Vagina (tissue), 2 donors: ENCODE measurements at regions not wholly inside any gene's neighbourhood (a gene's known extent, or its start where the extent isn't known, plus 50 kb on each side); places are given as distances from the start of the nearest gene placed in this dataset.

Experiments
- DNase-seq, 2 donors: peaks; one replicate each; pipeline ENCODE4 v3.0.0-alpha.2; 2017; ENCODE audit errors: extremely low spot score in 2 of 2
- H3K27ac ChIP-seq: fragments of 200-600 bp; sonication (generic); one replicate; pipeline ENCODE4 v1.5.1; 2019
- H3K27me3 ChIP-seq: fragments of 200-600 bp; sonication (generic); one replicate; pipeline ENCODE4 v1.5.1; 2019
- H3K36me3 ChIP-seq, 2 donors: fragments of 200-600 bp; sonication (generic); one replicate each; pipeline ENCODE4 v1.5.1; 2017 to 2019
- H3K4me1 ChIP-seq: fragments of 200-600 bp; sonication (generic); one replicate; pipeline ENCODE4 v1.5.1; 2019
- H3K4me3 ChIP-seq, 2 donors: fragments of 200-600 bp; sonication (generic); 1 replicate in 1 of 2; 2 replicates in 1 of 2; pipeline ENCODE4 v1.5.1; 2016 to 2019
- H3K9me3 ChIP-seq: fragments of 200-600 bp; sonication (generic); one replicate; pipeline ENCODE4 v1.5.1; 2019
- CTCF ChIP-seq, 3 experiments: fragments of 450-650 bp in 2 of 3; fragments of 200-600 bp in 1 of 3; sonication (generic) in 1 of 3; IDR thresholded peaks; one replicate each; pipeline ENCODE4 v1.5.1; 2017 to 2019; ENCODE audit warnings: antibody characterized with exemption in 3 of 3, mild to moderate bottlenecking in 2 of 3, moderate library complexity in 2 of 3
- POLR2A ChIP-seq, 2 donors: fragments of 450-650 bp; IDR thresholded peaks; one replicate each; pipeline ENCODE4 v1.6.1; 2017; ENCODE audit warnings: antibody characterized with exemption in 2 of 2, mild to moderate bottlenecking in 2 of 2, moderate library complexity in 2 of 2
- POLR2AphosphoS5 ChIP-seq, 2 donors: sonication (generic); formaldehyde crosslinking; IDR thresholded peaks; one replicate each; pipeline ENCODE4 v1.9.0; 2017; ENCODE audit warnings: antibody characterized with exemption in 2 of 2, mild to moderate bottlenecking in 2 of 2, low read depth in 1 of 2; ENCODE audit not compliant: insufficient read depth in 1 of 2
- intact Hi-C: fragments of 100-400 bp; cut with DNase I; formaldehyde crosslinking; loops from one replicate; pipeline ENCODE4 v1.15.1; 2023

GRCh38 chr7:125780153-125780552 is 850.5 kb upstream of the POT1 start:
- Histone ChIP-seq H3K4me3 (no peak overlapping the region), H3K4me1 (no peaks in the 10 kb centered on the region), H3K27me3 (no peaks in the 10 kb centered on the region), H3K9me3 (no peaks in the 10 kb centered on the region), H3K36me3 (no peaks in the 10 kb centered on the region), H3K27ac (no peak overlapping the region)
- no peak for DNase-seq
- TF ChIP-seq POLR2A (IDR thresholded peaks at IDR 0.05) (no peak), POLR2AphosphoS5 (IDR thresholded peaks at IDR 0.05; ENCODE audit: insufficient read depth in 1 of 2, low read depth in 1 of 2) (no peak), CTCF (IDR thresholded peaks at IDR 0.05) (no peak)
- intact Hi-C loops: no loop called here

- intact Hi-C loops: no loop called here
- H3K4me1 ChIP-seq: no peaks in the 10 kb centered on the region
- H3K27me3 ChIP-seq: no peaks in the 10 kb centered on the region
- H3K9me3 ChIP-seq: no peaks in the 10 kb centered on the region
- no peak overlapping the region for H3K4me3 ChIP-seq
- no peak overlapping the region for H3K27ac ChIP-seq
- DNase-seq: no peak
- H3K36me3 ChIP-seq: no peaks in the 10 kb centered on the region
- TF ChIP-seq POLR2AphosphoS5 (IDR thresholded peaks at IDR 0.05; ENCODE audit: insufficient read depth in 1 of 2, low read depth in 1 of 2) (no peak), POLR2A (IDR thresholded peaks at IDR 0.05) (no peak), CTCF (IDR thresholded peaks at IDR 0.05) (no peak)
Observed at GRCh38 chr7:125775317-125775716, 845.7 kb upstream of the POT1 start.

- TF ChIP-seq POLR2AphosphoS5 (IDR thresholded peaks at IDR 0.05; ENCODE audit: insufficient read depth in 1 of 2, low read depth in 1 of 2) (no peak), POLR2A (IDR thresholded peaks at IDR 0.05) (no peak), CTCF (IDR thresholded peaks at IDR 0.05) (no peak)
- no peak overlapping the region for H3K4me3 ChIP-seq
- H3K36me3 ChIP-seq: no peaks in the 10 kb centered on the region
- H3K9me3 ChIP-seq: no peaks in the 10 kb centered on the region
- intact Hi-C loops: no loop called here
- DNase-seq: no peak
- no peaks in the 10 kb centered on the region for H3K4me1 ChIP-seq
- no peak overlapping the region for H3K27ac ChIP-seq
- H3K27me3 ChIP-seq: no peaks in the 10 kb centered on the region
Observed at GRCh38 chr7:125773113-125773785, 843.6 kb upstream of the POT1 start.

- TF ChIP-seq POLR2A (IDR thresholded peaks at IDR 0.05): no peak
- TF ChIP-seq CTCF (IDR thresholded peaks at IDR 0.05): no peak
- TF ChIP-seq POLR2AphosphoS5 (IDR thresholded peaks at IDR 0.05; ENCODE audit: insufficient read depth in 1 of 2, low read depth in 1 of 2): no peak
- Histone ChIP-seq H3K4me3 (no peak overlapping the region), H3K36me3 (no peaks in the 10 kb centered on the region), H3K9me3 (no peaks in the 10 kb centered on the region), H3K27me3 (no peaks in the 10 kb centered on the region), H3K27ac (no peak overlapping the region), H3K4me1 (no peaks in the 10 kb centered on the region)
- DNase-seq: no peak
- intact Hi-C loops: no loop called here
Observed at GRCh38 chr7:125747966-125748365, 818.3 kb upstream of the POT1 start.

GRCh38 chr7:125746510-125746909 is 816.9 kb upstream of the POT1 start:
- TF ChIP-seq CTCF (IDR thresholded peaks at IDR 0.05): no peak
- no peak for TF ChIP-seq POLR2AphosphoS5 (IDR thresholded peaks at IDR 0.05; ENCODE audit: insufficient read depth in 1 of 2, low read depth in 1 of 2)
- TF ChIP-seq POLR2A (IDR thresholded peaks at IDR 0.05): no peak
- H3K9me3 ChIP-seq: no peaks in the 10 kb centered on the region
- H3K4me3 ChIP-seq: no peak overlapping the region
- intact Hi-C loops: no loop called here
- H3K36me3 ChIP-seq: no peaks in the 10 kb centered on the region
- no peaks in the 10 kb centered on the region for H3K27me3 ChIP-seq
- no peak overlapping the region for H3K27ac ChIP-seq
- no peak for DNase-seq
- H3K4me1 ChIP-seq: no peaks in the 10 kb centered on the region
